ENCODE measurements at regions not wholly inside any gene's neighbourhood (a gene's known extent, or its start where the extent isn't known, plus 50 kb on each side); places are given as distances from the start of the nearest gene placed in this dataset.

- TF ChIP-seq, protein P1, sequence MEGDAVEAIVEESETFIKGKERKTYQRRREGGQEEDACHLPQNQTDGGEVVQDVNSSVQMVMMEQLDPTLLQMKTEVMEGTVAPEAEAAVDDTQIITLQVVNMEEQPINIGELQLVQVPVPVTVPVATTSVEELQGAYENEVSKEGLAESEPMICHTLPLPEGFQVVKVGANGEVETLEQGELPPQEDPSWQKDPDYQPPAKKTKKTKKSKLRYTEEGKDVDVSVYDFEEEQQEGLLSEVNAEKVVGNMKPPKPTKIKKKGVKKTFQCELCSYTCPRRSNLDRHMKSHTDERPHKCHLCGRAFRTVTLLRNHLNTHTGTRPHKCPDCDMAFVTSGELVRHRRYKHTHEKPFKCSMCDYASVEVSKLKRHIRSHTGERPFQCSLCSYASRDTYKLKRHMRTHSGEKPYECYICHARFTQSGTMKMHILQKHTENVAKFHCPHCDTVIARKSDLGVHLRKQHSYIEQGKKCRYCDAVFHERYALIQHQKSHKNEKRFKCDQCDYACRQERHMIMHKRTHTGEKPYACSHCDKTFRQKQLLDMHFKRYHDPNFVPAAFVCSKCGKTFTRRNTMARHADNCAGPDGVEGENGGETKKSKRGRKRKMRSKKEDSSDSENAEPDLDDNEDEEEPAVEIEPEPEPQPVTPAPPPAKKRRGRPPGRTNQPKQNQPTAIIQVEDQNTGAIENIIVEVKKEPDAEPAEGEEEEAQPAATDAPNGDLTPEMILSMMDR (IDR thresholded peaks at IDR 0.05), result no peak
- TF ChIP-seq EZH2 (IDR thresholded peaks at IDR 0.05) (no peak), EZH2phosphoT487 (IDR thresholded peaks at IDR 0.05) (no peak)
Observed at GRCh38 chr2:240353944-240354343, 81.5 kb upstream of the GPC1 start.
